HEK293 (cell line): ENCODE measurements at regions not wholly inside any gene's neighbourhood (a gene's known extent, or its start where the extent isn't known, plus 50 kb on each side); places are given as distances from the start of the nearest gene placed in this dataset.

Experiments used
- CTCF ChIA-PET: fragments of 350-600 bp; formaldehyde crosslinking; extraction: SDS; loops from one replicate; lab custom pipeline; 2021; ENCODE audit warnings: antibody characterized with exemption; lab: Yijun Ruan, JAX
- POLR2A ChIA-PET: fragments of 300-600 bp; formaldehyde crosslinking; extraction: SDS; loops from one replicate; lab custom pipeline; 2020; ENCODE audit warnings: antibody characterized with exemption, inconsistent platforms; lab: Yijun Ruan, JAX
- H3K27ac ChIP-seq: fragments of 200-500 bp; sonication (Bioruptor generic); 2 replicates; pipeline ENCODE4 v1.5.1; 2014; ENCODE audit warnings: low read depth, low read length, control low read depth, inconsistent platforms; ENCODE audit errors: extremely low read depth
- H3K36me3 ChIP-seq, 2 experiments: fragments of 200-500 bp in 1 of 2; sonication (Bioruptor generic) in 1 of 2; 1 replicate in 1 of 2; 2 replicates in 1 of 2; pipeline ENCODE4 v1.5.1; 2014 to 2017; ENCODE audit warnings: inconsistent platforms in 2 of 2, low read length in 2 of 2; ENCODE audit not compliant: control insufficient read depth in 2 of 2, insufficient read depth in 1 of 2
- H3K4me1 ChIP-seq: fragments of 200-500 bp; sonication (Bioruptor generic); 2 replicates; pipeline ENCODE4 v1.5.1; 2014; ENCODE audit warnings: mild to moderate bottlenecking, low read length, inconsistent platforms; ENCODE audit not compliant: control insufficient read depth, insufficient read depth
- H3K4me3 ChIP-seq: 2 replicates; pipeline ENCODE4 v1.5.1; 2011; ENCODE audit warnings: low read depth, mild to moderate bottlenecking, control low read depth, low read length, moderate library complexity
- H3K9me3 ChIP-seq: fragments of 200-500 bp; sonication (Bioruptor generic); 2 replicates; pipeline ENCODE4 v1.5.1; 2014; ENCODE audit warnings: low read depth, low read length, inconsistent platforms; ENCODE audit not compliant: control insufficient read depth, insufficient read depth
- SP2 ChIP-seq: fragments of 450-650 bp; formaldehyde crosslinking; IDR thresholded peaks from 2 replicates; pipeline ENCODE4 v1.5.1; 2016; ENCODE audit warnings: missing biosample characterization, missing genetic modification characterization
- TCF7L2 ChIP-seq: IDR thresholded peaks from 2 replicates; pipeline ENCODE4 v1.6.1; 2011; ENCODE audit warnings: low read depth, mild to moderate bottlenecking, inconsistent platforms, low read length, moderate library complexity, borderline replicate concordance
- ZNF121 ChIP-seq: fragments of 450-650 bp; formaldehyde crosslinking; IDR thresholded peaks from 2 replicates; pipeline ENCODE4 v1.5.1; 2016; ENCODE audit warnings: missing biosample characterization, missing genetic modification characterization
- ZNF138 ChIP-seq: fragments of 450-650 bp; formaldehyde crosslinking; IDR thresholded peaks from 2 replicates; pipeline ENCODE4 v1.5.1; 2016; ENCODE audit warnings: missing biosample characterization, missing genetic modification characterization, borderline replicate concordance
- ZNF239 ChIP-seq: fragments of 450-650 bp; formaldehyde crosslinking; IDR thresholded peaks from 2 replicates; pipeline ENCODE4 v1.5.1; 2016; ENCODE audit warnings: missing biosample characterization, missing genetic modification characterization
- ZNF24 ChIP-seq: fragments of 450-650 bp; formaldehyde crosslinking; IDR thresholded peaks from 2 replicates; pipeline ENCODE4 v1.5.1; 2016; ENCODE audit warnings: missing biosample characterization, missing genetic modification characterization
- ZNF266 ChIP-seq: fragments of 450-650 bp; formaldehyde crosslinking; IDR thresholded peaks from 2 replicates; pipeline ENCODE4 v1.5.1; 2016; ENCODE audit warnings: missing biosample characterization, missing genetic modification characterization, low read depth
- ZNF354C ChIP-seq: fragments of 450-650 bp; formaldehyde crosslinking; IDR thresholded peaks from 2 replicates; pipeline ENCODE4 v1.5.1; 2016; ENCODE audit warnings: missing biosample characterization, missing genetic modification characterization, low read depth, borderline replicate concordance
- ZNF473 ChIP-seq: fragments of 450-650 bp; formaldehyde crosslinking; IDR thresholded peaks from 2 replicates; pipeline ENCODE4 v1.5.1; 2017; ENCODE audit warnings: missing biosample characterization, missing genetic modification characterization
- ZNF610 ChIP-seq: fragments of 450-650 bp; formaldehyde crosslinking; IDR thresholded peaks from 2 replicates; pipeline ENCODE4 v1.5.1; 2016; ENCODE audit warnings: missing biosample characterization, missing genetic modification characterization, borderline replicate concordance
- ZNF670 ChIP-seq: fragments of 450-650 bp; formaldehyde crosslinking; IDR thresholded peaks from 2 replicates; pipeline ENCODE4 v1.5.1; 2016; ENCODE audit warnings: missing biosample characterization, missing genetic modification characterization, low read depth
- ZNF791 ChIP-seq: fragments of 450-650 bp; formaldehyde crosslinking; IDR thresholded peaks from 2 replicates; pipeline ENCODE4 v1.5.1; 2016; ENCODE audit warnings: missing biosample characterization, missing genetic modification characterization
- TF ChIP-seq, protein P1 (sequence below): fragments of 450-650 bp; formaldehyde crosslinking; IDR thresholded peaks from 2 replicates; pipeline ENCODE4 v1.5.1; 2016; ENCODE audit warnings: missing biosample characterization, missing genetic modification characterization
- TF ChIP-seq, protein P2 (sequence below): fragments of 450-650 bp; formaldehyde crosslinking; IDR thresholded peaks from 2 replicates; pipeline ENCODE4 v1.5.1; 2016; ENCODE audit warnings: missing biosample characterization, missing genetic modification characterization, low read depth
- TF ChIP-seq, protein P3 (sequence below): fragments of 450-650 bp; formaldehyde crosslinking; IDR thresholded peaks from 2 replicates; pipeline ENCODE4 v1.5.1; 2016; ENCODE audit warnings: missing biosample characterization, missing genetic modification characterization
- TF ChIP-seq, protein P4 (sequence below): fragments of 450-650 bp; formaldehyde crosslinking; IDR thresholded peaks from 2 replicates; pipeline ENCODE4 v1.5.1; 2016; ENCODE audit warnings: missing biosample characterization, missing genetic modification characterization
- TF ChIP-seq, protein P5 (sequence below): fragments of 450-650 bp; IDR thresholded peaks from 2 replicates; pipeline ENCODE4 v1.5.1; 2018; ENCODE audit warnings: missing biosample characterization, mild to moderate bottlenecking, missing genetic modification characterization

DNA sequence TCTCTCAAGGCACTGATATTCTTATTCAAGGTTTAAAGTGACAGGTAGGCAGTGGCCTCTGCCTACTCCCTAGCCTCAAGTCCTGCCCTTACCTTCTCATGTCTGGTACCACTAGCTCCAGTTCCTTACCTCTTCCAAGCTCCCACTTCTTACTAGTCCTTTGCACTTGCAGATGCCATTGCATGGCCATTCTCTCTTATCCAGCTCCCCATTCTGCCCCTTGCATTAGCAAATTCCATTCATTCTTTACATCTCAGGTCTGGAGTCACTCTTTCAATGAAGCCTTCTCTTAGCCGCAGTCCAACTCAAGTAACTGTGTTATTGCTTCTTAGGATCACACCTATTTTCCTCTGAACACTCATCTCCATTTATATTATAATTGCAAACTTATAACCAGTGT, 807.1 kb downstream of the EDEM1 start (continued):
- TF ChIP-seq TCF7L2 (no peak), ZNF121 (tag by site-specific recombination) (no peak), ZNF24 (no peak), ZNF473 (tag by site-specific recombination) (no peak), ZNF610 (tag by site-specific recombination) (no peak)

DNA sequence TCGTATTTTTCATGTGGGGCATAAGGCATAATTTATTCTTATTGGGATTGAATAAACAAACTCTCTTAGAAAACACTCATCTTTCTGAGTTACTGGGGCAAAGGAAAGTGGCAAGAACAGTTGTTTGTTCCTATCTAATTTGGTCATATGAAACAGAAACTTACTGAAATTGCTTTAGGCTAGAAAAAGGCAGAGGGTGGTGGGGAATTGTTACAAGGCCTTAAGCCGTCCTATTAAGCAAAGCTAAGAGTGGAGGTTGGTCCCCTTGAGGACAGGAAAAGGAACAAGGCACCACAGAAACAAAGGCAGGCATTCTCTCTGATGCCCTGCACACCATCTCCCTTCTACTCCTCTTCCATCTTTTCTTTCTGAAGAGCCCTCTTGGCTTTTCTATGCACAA, 830.9 kb downstream of the EDEM1 start:
- H3K36me3 ChIP-seq, result no peaks in the 10 kb centered on the region
- TF ChIP-seq, protein P1, sequence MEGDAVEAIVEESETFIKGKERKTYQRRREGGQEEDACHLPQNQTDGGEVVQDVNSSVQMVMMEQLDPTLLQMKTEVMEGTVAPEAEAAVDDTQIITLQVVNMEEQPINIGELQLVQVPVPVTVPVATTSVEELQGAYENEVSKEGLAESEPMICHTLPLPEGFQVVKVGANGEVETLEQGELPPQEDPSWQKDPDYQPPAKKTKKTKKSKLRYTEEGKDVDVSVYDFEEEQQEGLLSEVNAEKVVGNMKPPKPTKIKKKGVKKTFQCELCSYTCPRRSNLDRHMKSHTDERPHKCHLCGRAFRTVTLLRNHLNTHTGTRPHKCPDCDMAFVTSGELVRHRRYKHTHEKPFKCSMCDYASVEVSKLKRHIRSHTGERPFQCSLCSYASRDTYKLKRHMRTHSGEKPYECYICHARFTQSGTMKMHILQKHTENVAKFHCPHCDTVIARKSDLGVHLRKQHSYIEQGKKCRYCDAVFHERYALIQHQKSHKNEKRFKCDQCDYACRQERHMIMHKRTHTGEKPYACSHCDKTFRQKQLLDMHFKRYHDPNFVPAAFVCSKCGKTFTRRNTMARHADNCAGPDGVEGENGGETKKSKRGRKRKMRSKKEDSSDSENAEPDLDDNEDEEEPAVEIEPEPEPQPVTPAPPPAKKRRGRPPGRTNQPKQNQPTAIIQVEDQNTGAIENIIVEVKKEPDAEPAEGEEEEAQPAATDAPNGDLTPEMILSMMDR, result no peak
- TF ChIP-seq ZNF791 (tag by site-specific recombination) (no peak), ZNF138 (tag by site-specific recombination) (no peak), ZNF266 (tag by site-specific recombination) (no peak), ZNF610 (tag by site-specific recombination) (no peak), ZNF354C (tag by site-specific recombination) (no peak)
- TF ChIP-seq, protein P2, sequence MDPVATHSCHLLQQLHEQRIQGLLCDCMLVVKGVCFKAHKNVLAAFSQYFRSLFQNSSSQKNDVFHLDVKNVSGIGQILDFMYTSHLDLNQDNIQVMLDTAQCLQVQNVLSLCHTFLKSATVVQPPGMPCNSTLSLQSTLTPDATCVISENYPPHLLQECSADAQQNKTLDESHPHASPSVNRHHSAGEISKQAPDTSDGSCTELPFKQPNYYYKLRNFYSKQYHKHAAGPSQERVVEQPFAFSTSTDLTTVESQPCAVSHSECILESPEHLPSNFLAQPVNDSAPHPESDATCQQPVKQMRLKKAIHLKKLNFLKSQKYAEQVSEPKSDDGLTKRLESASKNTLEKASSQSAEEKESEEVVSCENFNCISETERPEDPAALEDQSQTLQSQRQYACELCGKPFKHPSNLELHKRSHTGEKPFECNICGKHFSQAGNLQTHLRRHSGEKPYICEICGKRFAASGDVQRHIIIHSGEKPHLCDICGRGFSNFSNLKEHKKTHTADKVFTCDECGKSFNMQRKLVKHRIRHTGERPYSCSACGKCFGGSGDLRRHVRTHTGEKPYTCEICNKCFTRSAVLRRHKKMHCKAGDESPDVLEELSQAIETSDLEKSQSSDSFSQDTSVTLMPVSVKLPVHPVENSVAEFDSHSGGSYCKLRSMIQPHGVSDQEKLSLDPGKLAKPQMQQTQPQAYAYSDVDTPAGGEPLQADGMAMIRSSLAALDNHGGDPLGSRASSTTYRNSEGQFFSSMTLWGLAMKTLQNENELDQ (tag by site-specific recombination), result no peak
- TF ChIP-seq, protein P3, sequence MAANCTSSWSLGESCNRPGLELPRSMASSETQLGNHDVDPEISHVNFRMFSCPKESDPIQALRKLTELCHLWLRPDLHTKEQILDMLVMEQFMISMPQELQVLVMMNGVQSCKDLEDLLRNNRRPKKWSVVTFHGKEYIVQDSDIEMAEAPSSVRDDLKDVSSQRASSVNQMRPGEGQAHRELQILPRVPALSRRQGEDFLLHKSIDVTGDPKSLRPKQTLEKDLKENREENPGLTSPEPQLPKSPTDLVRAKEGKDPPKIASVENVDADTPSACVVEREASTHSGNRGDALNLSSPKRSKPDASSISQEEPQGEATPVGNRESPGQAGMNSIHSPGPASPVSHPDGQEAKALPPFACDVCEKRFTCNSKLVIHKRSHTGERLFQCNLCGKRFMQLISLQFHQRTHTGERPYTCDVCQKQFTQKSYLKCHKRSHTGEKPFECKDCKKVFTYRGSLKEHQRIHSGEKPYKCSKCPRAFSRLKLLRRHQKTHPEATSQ (tag by site-specific recombination), result no peak
- ChIA-PET CTCF (no interaction called here), POLR2A (no interaction called here)
- H3K27ac ChIP-seq, result no peak overlapping the region
- no peaks in the 10 kb centered on the region for H3K9me3 ChIP-seq
- H3K4me1 ChIP-seq, result no peaks in the 10 kb centered on the region
- H3K4me3 ChIP-seq, result no peak overlapping the region

DNA sequence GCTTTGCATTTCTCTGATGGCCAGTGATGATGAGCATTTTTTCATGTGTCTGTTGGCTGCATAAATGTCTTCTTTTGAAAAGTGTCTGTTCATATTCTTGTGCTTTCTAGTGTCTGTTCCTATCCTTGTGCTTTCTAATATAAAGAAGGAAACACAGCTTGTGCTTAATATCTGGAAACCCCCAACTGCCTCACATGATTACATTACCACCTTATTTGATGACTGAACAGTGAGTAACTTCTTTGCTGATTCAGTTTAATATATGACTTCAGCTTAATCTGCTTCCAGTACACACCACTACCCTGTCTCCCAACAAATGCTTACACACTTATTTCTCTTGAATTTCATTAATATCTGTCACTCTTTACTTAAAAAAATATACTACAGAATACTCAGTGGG, 835.1 kb downstream of the EDEM1 start:
- Histone ChIP-seq H3K9me3 (no peaks in the 10 kb centered on the region), H3K27ac (no peak overlapping the region), H3K4me3 (no peak overlapping the region), H3K36me3 (no peaks in the 10 kb centered on the region), H3K4me1 (no peaks in the 10 kb centered on the region)
- POLR2A ChIA-PET, result no interaction called here
- CTCF ChIA-PET, result interaction anchor here (0.7 kb wide), 1 partner anchor 15 kb away, joined by 4 read pairs; no protein-coding TSS in a partner anchor
- TF ChIP-seq ZNF670 (tag by site-specific recombination), result no peak
- TF ChIP-seq, protein P1, result no peak
- TF ChIP-seq, protein P4, sequence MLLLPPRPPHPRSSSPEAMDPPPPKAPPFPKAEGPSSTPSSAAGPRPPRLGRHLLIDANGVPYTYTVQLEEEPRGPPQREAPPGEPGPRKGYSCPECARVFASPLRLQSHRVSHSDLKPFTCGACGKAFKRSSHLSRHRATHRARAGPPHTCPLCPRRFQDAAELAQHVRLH (tag by site-specific recombination), result no peak
- TF ChIP-seq SP2 (tag by site-specific recombination), result no peak
- no peak for TF ChIP-seq ZNF239 (tag by site-specific recombination)
- TF ChIP-seq, protein P5, sequence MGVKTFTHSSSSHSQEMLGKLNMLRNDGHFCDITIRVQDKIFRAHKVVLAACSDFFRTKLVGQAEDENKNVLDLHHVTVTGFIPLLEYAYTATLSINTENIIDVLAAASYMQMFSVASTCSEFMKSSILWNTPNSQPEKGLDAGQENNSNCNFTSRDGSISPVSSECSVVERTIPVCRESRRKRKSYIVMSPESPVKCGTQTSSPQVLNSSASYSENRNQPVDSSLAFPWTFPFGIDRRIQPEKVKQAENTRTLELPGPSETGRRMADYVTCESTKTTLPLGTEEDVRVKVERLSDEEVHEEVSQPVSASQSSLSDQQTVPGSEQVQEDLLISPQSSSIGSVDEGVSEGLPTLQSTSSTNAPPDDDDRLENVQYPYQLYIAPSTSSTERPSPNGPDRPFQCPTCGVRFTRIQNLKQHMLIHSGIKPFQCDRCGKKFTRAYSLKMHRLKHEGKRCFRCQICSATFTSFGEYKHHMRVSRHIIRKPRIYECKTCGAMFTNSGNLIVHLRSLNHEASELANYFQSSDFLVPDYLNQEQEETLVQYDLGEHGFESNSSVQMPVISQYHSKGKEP (tag by site-specific recombination), result no peak
